CD4-positive, alpha-beta T cell treated with Interferon alpha-2 for 1 hour (primary cell): ENCODE measurements at regions not wholly inside any gene's neighbourhood (a gene's known extent, or its start where the extent isn't known, plus 50 kb on each side); places are given as distances from the start of the nearest gene placed in this dataset.
A peak's percentile ranks its signal among the peaks of the same experiment; 100 is the strongest.
"Not testable (repeated sequence)": the region's sequence is repeated elsewhere in the genome, so short reads cannot be mapped to it uniquely, and the experiment has no call there.

Experiments
- DNase-seq, 2 donors: peaks; one replicate each; pipeline ENCODE4 v3.0.0-alpha.2; 2020 to 2022

DNA sequence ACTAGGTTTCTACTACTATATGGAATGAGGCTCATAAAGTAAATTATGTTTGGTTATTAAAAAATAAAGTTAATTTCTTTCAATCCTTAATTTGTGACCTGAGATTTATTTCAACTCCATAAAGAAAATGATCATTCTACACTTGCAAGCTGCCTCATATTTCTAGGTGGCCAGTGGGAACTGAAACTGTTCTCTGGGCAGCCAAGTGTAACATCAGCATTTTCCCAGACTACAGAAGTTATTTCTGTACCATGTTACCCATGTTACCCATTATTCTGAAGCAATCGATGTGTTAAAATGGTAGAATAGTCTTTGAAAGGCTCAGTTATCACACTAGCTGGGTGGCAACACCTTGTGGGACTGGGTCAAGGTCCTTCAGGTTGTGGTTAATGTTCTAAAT, 139.3 kb upstream of the FBXO11 start:
- no peak for DNase-seq

DNA sequence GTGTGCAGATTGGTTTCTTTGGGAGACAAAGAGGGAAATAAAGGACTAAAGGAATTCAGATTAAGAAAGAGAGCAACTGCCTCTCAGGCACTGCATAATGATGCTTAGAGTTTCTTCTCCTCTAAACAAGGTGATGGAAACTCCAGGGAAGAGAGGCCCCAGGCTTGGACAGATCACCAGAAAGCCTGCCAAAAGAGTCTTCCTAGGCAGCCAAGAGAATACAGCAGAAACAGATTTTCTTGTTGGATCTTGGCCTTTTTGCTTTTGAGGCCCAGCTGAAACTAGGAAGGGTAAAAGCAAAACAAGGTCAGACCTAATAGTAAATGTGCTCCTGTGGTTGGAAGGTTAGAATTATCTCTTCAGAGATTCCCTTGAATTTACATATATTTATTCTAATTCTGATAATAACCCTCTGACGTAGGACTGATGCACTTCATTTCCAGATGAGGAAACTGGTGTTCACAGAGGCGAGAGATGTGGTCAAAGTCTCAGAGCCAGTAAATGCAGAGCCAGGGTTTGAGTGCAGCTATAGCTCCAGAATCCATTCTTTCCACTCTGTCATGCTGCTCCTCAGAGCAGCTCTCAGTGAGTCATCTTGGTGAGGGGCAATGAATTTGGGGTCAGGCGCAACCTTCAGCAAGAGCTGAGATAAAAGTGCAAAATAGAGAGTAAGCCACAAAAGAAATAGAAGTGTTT, 142.3 kb upstream of the FBXO11 start:
- no peak for DNase-seq

DNA sequence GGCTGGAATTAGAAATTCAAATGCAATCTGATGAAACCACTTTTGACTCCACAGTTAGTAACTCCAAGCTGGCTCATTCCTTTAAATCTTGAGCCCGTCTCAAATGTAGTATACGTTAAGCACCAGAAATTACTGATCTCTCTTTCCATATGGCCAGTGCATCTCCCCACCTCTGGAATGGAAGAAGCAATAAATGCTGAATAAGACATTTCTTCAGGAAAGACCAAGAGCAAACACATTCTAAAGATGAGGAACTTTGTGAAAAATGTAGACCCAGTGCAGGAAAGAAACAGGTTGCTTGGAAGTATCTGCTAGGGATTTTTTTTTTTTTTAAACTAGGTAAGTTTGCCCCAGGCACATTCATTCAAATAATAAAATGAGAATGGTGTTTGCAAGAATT, 143.1 kb upstream of the FBXO11 start:
- DNase-seq: no peak

DNA sequence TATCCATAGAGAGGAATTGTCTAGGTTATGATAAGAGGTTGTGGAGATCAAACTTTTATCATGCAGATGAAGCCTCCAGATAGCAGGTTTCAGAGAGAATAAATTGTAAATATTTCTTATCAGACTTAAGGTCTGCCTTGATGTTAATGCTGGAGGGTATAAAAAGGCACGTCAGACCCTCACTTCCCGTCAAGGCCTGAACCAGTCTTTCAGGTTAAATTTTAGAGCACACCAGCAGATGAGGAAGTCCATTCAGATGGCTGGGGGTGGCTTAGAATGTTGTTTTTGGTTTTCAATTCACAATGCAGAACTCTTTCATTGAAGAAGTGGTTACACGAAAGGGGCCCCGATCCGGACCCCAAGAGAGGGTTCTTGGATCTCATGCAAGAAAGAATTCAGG, 144.4 kb upstream of the FBXO11 start:
- DNase-seq: no peak

DNA sequence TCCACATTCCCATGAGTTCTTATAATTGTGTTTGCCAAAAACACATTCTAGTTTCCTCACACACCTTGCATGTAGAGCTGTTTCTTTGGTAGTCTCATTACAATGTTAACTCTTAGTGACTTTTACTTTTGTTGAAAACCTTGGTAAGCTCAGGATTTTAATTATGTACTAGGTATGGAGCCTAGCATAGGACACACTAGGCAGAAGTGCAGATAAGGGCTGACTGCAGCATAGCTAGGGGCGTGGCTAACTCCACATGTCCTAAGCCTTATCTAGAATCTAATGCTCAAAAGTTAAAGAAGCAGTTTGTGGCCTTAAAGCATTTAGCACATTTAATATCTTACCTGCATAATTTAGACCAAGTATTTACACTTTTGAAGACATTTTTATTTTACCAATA, 153.7 kb upstream of the FBXO11 start:
- DNase-seq: no peak

DNA sequence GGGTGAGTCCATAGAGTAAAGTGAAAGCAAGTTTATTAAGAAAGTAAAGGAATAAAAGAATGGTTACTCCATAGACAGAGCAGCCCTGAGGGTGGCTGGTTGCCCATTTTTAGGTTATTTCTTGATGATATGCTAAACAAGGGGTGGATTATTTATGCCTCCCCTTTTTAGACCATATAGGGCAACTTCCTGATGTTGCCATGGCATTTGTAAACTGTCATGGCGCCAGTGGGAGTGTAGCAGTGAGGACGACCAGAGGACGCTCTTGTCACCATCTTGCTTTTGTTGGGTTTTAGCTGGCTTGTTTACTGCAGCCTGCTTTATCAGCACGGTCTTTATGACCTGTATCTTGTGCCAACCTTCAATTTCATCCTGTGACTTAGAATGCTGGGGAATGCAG, 155.4 kb upstream of the FBXO11 start:
- DNase-seq: not testable (repeated sequence)

DNA sequence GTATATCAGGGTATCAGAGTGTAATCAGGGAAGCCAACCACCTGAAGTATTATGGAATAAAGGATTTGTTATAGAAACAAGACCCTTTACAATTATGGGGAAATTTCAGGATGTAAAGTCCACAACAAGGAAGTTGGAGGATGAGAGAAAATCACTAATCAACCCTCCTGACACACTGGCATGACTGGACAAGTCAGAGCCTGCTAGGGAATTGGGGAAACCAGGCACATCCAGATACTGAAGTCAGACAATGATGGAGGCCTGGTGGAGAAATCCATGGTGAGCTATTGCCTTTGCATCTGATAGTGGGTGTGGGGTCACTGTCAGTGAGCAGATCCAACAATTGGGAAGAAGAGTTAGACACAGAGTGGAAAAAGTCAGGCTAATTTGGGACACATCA, 158.8 kb upstream of the FBXO11 start:
- DNase-seq: no peak

DNA sequence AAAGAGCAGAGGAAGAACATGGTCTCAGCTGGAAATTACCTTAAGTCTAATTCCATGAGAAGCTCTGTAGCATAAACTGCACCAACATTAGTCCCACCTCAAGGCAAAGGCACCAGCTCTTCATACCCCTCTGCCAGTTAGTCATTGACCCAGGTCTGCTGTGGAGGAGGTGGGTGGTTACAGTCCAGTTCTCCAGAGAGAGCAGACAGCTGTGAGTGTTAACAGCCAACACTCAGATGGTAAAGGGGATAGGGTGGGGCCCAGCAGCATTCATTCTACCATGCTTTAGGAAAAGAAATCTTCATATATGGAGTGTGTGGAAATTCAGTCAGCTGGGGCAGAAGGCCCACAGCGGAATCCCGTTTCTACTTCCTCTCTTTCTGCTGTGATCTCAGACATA, 159.7 kb upstream of the FBXO11 start:
- no peak for DNase-seq

DNA sequence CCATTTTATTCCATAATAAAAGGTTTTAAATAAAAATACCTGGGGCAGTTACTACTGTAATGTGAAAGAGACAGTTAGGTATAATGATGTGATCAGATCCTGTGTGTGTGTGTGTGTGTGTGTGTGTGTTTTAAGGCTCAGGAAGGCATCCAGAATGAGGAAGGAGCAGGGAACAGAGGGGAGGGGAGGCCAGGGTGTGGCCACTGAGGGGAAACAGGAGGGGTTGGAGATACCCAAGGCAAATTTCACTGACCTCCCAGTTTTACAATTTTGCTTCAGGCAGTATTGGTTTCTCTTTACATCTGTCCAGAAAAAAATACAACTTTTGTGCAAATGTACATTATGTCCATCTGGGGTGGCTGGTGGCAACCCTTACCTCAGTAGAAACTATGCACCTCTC, 163.5 kb upstream of the FBXO11 start:
- DNase-seq: peak in 1 of 2 donors; percentile 3

DNA sequence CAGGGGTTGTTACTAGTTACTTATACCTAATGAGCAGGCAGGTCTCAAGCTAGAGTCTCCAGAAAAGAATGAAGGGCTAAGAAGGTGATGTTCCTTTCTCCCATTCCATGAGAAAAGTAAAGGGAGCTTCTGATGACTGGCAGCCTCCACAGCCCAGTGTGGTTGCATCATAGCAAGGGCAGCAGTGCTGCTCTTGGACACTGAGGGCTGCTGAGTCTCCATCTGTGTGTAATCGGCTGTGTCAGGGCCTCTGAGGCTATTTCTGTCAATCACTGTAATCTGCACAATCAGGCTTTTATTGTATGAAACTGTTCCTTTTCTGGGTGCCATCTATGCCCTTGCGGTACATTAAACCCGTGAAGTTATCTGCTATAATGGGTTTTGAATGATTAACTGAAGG, 164.1 kb upstream of the FBXO11 start:
- DNase-seq: no peak

DNA sequence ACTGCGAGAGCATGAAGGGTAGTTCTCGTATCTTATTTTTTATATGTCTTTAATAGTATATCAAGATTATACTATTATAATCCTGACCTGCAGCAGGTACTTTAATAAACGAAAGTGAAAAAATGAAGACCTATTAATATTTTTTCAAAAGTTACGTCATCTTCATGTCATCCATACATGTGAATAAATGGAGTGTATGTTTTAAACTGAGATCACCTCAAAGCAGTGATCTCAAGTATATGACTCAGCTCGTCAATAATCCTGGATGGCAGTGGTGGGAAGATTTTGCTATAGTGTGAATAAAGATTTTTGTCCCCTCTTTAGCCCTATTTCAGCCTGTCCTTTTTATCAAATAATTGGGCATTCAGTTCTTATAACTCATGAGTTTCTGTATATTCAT, 166.3 kb upstream of the FBXO11 start:
- no peak for DNase-seq

DNA sequence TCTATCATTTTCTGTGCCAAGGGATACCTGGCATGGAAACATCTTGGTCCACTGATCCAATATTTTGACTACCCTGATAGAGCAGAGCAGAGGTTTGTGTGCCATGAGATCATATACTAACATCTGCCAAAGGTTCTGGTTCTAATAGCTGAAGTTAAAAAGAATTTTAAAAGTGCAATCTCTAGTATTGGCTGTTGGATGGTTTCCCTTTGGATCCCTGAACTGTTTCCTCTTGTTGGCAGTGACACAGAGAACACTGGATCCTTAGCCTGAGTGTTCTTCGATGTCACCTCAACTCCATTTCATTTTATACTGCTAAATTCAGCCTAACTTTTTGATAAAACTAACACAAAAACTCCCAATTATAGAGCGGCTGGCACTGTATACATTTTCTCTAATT, 169.3 kb upstream of the FBXO11 start:
- DNase-seq: no peak

DNA sequence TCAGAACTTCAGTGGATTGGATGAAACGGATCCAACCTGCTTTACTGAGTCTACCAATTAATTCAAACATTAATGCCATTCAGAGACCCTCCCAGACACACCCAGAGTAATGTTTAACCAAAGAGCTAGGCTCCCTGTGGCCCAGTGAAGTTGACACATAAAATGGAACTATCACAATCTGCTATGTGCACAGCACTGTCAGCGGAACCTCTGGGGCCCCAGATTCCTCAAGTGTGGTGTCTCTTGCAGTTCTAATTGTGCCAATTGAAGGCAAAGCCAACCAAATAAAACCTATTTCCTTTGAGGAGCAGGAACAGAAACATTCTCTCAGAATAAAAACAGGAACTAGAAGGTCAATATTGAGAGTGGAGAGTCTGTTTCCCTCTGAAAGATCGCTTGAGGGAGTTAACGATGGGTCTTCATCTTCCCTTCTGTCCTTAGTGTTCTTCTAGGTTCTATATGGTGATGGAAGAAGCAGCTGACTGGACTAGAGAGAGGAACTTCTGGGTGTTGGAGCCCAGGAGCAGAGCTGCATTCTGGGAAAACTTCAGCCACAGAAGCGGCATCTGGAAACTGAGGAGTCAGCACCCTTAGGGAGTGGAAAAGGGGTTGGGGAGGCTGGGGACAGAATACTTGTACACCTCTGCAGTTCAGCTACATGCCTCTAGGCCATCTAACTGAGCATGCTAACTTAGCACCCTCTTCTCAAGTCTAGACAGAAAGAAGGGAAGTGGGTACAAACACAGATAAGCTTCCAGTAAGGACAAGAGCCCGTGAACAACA, 174.4 kb upstream of the FBXO11 start:
- DNase-seq: no peak

DNA sequence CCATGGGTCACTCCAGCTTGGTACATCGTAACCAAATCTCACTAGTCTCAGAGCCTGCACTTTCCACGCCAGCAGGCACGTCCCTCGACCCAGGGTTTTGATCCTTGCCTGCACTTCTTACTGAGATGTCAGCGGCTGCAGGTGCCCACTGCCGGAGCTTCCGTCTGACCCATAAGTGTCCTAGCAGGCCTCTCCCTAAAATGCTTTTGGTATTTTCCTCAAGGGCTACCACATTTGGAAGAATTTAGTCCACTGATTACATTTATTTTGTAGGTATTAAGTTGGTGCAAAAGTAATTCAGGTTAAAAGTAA, 175.0 kb upstream of the FBXO11 start:
- no peak for DNase-seq

DNA sequence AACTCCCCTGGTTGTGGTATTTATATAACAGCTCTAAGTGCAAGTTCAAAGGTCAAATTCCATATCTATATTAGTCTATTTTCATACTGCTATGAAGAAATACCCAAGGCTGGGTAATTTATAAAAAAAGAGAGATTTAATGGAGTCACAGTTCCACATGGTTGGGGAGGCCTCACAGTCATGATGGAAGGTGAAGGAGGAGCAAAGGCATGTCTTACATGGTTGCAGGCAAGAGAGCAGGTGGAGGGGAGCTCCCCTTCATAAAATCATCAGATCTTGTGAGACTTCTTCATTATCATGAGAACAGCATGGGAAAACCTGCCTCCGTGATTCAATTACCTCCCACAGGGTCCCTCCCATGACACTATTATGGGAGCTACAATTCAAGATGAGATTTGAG, 179.6 kb upstream of the FBXO11 start:
- no peak for DNase-seq

DNA sequence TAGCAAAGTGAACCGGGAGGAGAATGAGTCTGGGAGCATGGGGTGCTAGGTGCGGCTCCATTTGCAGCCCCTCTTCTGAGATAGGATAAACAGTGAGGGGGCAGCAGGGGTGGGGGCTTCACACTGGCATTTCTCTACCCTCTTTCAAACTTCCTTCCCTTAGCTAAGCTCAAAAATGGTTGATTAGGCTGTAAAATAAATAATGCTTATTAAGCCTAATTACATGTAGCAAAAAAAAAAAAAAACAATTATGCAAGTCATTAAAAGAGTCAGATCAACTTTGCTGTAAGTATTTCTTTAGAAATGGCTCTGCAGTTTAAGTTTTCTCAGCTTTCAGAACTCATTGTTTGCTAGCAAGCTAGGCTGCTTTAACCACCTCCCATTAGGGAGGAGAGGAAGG, 182.7 kb upstream of the FBXO11 start:
- DNase-seq: no peak

DNA sequence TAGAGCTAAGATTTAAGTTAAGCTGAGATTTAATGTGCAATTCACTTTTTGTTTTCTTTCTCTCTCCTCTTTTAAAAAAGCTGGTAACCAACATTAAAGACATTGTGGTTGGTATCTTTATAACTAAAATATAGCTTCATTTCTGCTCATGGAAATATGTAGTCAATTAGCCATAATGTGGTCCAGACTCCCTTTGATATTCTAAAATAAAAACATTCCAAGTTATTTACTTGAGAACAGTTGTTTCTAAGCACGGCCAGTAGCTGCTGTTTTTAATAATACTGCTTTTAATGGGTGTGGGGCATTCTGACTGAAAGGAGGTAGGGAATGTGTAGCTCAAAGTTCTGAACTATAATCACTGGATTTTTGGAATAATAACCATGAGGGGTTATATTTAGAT, 183.3 kb upstream of the FBXO11 start:
- no peak for DNase-seq

DNA sequence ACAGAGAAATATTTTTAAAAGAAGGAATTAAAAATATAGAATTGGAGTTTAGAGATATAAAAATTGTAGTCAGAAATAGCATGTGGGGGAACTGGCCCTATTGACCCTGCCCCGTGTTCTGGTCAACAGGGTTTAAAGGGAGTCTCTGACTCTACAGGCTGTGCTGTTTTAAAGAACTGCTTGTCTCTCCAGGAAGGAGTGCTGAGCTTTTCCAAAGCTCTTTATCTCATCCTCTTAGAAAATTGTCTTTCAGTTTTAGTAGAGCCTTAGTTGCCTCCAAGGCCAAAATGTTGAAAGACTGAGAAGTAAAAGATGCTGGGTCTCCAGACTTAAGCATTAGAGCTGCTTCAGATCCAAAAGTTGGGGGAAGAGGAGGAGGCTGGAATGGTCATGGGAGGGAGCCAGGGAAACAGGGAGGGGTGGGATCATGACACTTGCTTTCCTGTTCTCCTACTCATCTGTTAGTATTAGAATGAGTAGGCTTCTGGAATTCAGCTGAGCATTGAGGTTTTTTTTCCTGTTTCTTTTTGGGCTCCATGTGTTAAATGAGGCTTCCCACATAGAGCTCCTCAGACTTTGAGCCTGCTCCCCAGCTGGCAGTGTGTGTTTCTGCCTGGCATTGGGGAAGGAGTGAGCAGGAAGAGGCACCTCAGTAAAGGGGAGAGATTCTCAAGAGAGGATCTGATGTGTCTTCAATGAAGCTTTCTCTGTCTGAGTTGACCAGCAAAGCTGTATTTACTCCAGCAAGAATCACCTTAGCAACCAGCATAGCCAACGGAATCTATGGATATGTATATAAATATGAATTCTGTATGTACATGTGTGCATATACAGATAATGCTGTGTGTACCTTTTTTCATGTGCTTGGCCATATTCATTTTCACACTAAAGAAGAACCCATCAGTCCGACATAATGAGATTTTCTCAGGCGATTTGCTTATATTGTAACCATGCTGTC, 186.8 kb upstream of the FBXO11 start:
- no peak for DNase-seq

DNA sequence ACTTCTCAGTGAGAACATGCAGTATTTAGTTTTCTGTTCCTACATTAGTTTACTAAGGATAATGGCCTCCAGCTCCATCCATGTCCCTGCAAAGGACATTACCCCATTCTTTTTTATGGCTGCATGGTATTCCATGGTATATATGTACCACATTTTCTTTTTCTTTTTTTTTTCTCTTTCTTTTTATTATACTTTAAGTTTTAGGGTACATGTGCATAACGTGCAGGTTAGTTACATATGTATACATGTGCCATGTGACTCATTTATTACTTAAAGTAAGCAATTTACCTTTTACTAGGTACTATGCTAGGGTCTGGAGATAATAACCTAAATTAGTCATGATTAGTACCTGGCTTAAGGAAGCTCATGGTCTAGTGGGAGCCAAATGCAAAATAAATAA, 190.5 kb upstream of the FBXO11 start:
- DNase-seq: not testable (repeated sequence)

DNA sequence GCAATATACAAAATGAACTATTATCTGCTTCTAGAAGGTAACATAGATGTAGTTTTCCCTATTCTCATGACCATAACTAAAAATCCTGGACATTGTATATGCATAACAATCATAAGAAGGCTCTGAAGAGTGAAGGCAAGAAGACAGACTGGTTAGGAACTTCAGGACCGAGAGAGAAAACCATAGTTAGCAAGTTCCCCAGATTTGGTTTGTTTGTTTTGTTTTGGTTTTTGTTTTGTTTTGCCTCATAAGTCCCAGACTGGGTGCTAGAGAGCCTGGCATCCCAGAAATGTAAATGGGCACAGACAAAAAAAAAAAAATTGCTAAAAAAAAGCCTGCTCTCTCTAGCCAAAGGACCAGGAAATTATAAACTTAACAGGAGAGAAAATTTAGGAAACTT, 192.2 kb upstream of the FBXO11 start:
- no peak for DNase-seq

DNA sequence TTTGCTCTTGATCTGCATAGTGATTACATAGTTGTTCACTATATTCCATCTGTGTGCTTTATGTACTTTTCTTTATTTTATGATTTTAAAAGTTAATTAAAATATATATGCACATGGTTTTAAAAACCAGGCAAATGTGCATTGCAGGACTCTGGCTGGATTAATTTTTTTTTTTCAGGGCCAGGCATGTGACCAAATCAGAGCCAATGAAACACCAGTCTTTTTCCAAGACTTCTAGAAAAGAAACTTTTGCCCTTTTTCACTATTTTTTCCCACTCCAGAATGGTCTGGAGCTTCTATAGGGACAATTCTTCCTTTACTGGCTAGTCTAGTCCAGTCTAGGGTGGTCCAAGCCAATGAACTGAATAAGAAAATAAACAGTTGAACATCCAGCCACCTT, 198.1 kb upstream of the FBXO11 start:
- DNase-seq: no peak

DNA sequence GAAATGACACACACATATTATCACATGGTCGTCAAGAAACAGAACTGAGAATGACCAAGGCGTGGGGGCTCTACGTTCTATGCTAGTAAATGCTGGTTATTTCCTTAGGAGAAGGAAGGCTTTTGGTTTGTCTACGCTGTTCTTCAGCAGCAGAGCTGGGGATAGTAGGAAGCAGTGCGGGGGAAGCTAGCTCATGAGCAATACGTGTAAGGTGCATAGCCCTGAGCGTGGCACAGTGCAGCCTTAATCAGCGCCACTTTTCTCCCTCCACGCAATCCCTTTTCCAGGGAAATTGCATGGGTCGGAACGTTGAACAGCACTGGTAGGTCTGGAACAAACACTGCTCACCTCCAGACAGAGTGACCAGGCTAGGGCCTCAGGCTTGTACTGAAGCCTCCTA, 199.6 kb upstream of the FBXO11 start:
- no peak for DNase-seq

DNA sequence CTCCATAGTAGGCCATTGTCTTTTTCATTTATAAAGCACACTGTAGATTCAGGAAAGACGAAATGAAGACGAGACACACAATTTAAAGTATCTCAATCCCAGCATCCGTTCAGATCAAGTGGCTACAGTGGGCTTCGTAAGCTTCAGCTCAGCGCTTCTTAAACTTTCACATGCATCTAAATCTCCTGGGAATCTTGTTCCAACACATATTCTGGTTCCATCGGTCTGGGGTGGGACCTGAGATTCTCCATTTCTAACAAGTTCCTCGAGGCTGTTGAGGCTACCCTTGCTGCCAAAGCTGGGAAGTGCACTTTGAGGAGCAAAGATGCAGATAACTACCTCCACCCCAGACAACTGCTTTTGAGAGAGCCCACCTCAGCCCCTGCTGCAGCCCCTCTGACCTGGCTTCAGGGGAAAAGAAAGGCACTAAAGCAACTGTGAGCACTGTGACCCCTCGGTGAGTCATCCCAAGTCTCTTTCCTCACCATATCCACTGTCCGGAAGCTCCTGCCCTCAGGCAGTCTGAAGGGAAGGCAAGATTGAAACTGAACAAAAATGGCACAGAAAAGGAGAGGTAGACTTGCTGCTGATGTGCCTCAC, 201.1 kb upstream of the FBXO11 start:
- DNase-seq: no peak
